NCI-H446 (cell line): ENCODE measurements at regions not wholly inside any gene's neighbourhood (a gene's known extent, or its start where the extent isn't known, plus 50 kb on each side); places are given as distances from the start of the nearest gene placed in this dataset.

ENCODE experiments used
- DNase-seq, 2 experiments: peaks; one replicate each; lab custom pipeline; 2025; lab: John Stamatoyannopoulos, UW

- no peak for DNase-seq
Observed at GRCh38 chr6:22621701-22622100, 52.3 kb downstream of the HDGFL1 start.

- DNase-seq, result peak; percentile 2 to 24
Observed at GRCh38 chr6:22622351-22622750, 53.0 kb downstream of the HDGFL1 start.

DNA sequence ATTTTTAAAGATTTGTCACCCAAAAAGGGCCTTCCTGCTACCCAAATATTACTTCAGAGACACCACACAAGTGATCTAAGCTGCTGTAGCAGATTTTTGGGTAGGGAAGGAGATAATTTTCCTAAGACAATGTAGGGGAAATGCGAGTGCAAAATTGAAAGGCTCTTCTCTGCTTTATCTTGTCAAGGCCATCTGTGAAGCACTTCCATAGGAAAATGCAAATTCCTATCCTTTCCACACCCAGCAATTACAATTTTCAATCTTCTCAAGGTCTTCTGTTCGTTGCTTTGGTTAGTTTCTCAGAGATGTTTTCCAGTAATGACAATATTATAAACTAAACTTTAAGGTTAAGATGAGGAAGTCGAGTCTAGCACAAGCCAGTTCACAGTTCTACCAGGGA, 53.4 kb downstream of the HDGFL1 start:
- no peak for DNase-seq

- no peak for DNase-seq
Observed at GRCh38 chr6:22627644-22628043, 58.3 kb downstream of the HDGFL1 start.

GRCh38 chr6:22631091-22631490, 61.7 kb downstream of the HDGFL1 start:
- DNase-seq, result no peak

- no peak for DNase-seq
Observed at GRCh38 chr6:22632581-22633145, 63.3 kb downstream of the HDGFL1 start.

DNA sequence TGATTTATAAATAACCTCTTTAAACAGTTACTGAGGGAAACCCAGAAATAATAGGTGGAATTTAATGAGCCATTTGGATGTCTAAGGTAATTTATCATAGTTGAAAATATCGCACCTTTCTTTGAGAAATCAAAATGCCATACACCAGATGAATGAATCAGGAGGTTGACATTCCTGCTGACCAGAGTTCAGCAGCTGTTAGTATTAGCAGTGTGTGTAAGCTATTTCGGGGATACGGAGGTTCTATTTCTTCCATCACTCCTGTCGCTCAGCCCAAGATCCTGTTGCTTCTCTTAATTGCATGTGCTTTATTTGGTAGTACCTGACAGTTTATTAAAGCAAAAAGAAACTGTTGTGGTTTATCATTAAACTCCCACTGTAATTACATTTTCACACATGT, 67.1 kb downstream of the HDGFL1 start:
- no peak for DNase-seq

DNA sequence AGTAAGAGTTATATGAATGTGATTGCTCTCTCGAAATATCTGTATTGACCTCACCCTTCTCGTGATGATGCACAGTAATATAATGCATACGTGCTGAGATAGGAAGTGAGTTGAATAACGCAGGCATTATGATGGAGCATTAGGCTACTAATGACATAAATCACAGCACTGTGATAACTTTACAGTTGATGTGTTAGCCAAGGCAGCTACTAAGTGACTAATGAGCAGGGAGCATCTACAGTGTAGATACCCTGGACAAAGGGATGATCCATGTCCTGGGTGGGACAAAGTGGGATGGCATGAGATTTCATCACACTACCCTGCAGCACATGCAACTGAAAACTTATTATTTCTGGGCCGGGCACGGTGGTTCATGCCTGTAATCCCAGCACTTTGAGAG, 68.4 kb downstream of the HDGFL1 start:
- DNase-seq, result no peak

GRCh38 chr6:22638320-22638719, 69.0 kb downstream of the HDGFL1 start:
- DNase-seq, result no peak

- DNase-seq, result no peak
Observed at GRCh38 chr6:22642254-22642653, 72.9 kb downstream of the HDGFL1 start.

- no peak for DNase-seq
Observed at GRCh38 chr6:22643780-22644179, 74.4 kb downstream of the HDGFL1 start.

DNA sequence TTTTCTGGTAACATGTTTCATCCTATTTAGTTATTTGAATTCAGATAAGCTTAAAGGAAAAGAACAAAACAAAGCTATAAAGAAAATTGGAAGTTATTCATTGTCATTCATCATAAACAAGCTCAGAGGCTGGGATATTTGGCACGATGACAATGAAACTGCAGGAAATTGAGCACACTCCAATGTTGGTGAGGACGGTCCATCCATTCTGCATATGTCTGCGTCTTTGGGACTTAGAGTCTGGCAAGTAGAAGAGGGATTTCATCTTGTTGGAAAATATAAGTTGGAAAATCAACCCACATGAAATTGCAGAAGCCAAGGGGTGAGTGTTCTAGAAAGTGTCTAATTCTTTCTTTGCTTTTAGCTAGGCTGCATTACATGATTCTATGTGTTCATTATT, 78.4 kb downstream of the HDGFL1 start:
- peak; percentile 50 to 83 for DNase-seq

DNA sequence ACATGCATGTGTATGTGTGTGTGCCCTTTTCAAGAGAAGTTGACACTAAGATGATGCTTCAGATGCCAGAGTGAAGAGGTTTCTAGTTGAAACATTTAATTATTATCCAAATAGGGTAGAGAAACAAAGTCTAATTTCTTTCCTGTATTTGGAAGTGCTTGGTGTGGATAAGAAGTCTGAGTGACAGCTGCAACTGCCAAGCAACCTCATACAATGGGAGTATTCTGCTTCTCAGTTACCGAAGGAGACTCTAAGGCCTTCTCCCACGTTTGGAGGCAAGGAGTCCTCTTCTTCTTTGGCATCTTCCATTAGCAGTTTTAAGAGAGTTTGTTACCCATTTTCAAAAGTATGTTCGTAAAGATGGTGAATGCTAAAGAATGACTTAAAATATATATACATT, 82.4 kb downstream of the HDGFL1 start:
- no peak for DNase-seq

GRCh38 chr6:22653980-22654610, 84.7 kb downstream of the HDGFL1 start:
- no peak for DNase-seq

GRCh38 chr6:22656706-22657351, 87.5 kb downstream of the HDGFL1 start:
- no peak for DNase-seq

DNA sequence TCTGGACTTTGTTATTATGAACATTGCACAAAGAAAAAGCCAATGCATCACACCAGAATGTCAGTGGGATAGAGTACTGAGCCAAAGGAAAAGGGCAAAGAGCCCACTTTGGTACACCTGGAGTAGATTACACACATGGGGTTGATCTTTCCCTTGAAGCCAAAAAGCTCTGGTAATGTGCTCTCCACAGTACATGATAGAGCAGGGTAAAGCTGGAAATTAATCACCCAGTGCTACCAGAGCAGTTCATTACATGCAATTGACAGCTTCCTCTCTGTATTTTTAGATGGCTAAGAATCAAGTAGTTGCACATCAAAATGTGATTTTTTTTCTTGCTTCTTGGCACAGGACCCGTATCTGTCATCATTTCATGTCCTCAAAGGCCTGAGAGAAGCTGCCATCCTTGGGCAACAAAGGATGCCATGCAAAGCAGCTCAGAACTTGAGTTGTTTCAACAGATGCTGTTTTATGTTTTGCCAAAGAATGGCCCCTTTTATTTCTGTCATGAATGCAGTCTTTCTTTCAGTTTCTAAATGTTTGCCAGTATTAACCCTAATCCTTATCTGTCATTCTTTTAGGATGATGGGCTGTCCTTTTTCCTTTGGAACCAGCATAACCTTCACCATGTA, 88.1 kb downstream of the HDGFL1 start:
- peak; percentile 88 to 93 for DNase-seq

DNA sequence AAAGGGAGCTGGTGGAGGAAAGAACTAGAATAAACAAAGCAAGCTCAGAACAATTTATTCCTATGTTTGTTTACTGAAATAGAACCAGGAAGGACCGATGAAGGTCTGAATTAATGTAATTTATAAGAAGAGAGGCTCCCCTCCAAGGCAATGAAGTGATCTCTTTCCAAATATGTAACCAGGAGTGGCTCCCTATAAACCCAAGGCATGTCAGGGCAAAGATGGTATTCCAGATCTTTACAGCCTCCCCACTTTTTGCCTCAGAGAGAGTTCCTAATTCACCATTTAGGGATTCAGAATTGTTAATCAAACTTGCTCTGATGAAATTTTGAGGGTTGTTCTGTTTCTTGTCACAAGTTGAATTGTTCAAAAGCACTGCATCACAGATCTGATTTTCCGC, 88.8 kb downstream of the HDGFL1 start:
- no peak for DNase-seq

DNA sequence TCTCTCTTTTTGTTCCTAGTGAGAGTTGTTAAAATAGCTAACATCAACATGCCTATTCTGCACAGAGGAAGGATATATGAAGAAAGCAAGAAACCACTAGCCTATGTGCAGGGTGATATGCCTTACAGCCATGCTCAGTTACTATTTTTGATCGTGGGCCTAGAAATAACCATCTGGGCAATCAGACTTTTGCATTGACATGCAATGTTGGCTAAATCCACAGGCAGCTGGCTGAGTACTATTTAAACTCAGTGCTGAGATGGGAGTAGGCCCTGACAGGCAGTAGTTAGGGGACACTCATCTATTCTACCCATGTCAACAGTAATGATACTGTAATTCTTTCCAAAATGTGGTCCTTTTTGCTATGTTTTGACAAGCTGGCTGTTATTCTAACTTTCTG, 89.6 kb downstream of the HDGFL1 start:
- peak in 1 of 2 experiments; percentile 63 for DNase-seq

- no peak for DNase-seq
Observed at GRCh38 chr6:22664968-22665367, 95.6 kb downstream of the HDGFL1 start.

DNA sequence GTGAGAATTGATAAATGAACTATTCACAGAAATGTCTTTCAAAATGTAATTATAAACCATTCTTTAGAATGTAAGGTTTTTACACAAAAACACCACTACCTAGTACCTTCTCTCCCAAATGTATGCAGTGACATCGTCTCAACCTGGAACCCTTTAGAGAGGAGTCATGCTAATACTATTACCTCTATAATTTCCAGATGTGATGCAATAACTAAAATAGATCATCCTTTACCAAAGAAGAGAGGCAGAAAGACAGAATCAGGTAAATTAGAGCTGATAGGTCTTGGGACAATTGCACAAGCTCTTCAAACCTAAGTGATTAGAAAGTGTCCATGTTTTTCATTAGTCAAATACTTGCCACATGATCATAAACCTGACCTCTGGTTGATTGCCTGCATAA, 96.7 kb downstream of the HDGFL1 start:
- DNase-seq, result no peak

DNA sequence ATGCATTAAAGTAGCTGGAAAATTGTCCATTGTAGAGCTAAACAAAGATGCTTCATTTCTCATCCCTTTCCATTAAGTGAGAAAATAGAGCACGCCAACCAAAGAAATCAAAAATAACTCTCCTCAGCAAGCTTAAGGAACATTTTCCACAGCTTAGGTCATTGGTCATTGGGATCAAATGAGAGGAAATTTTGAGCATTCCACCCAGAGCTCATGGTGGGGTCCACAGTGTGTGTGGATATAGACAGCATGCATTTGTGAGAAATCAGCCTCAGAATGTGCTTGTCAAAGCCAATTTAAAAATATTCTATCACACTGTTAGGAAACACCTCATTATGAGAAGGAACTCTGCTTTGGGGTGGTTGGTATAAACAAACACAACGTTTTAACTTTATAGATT, 97.2 kb downstream of the HDGFL1 start:
- DNase-seq, result no peak

DNA sequence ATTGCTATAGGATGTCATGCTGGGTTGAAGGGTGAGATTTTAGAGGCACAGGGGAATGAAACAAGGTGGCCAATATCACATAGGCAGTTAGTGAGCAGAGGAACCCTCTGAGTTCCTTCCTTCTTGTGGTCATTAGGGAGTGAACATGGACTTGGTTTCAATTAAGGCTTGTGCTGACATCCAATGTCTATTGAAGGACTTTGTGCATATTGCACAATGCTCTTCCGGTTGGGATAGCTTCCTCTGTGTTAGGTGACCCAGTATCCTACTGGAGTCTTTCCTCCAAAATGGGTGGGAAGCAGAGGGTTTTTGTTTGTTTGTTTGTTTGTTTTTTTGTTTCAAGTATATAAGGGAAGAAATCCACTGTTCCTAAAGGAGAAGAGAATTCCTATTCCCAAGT, 98.5 kb downstream of the HDGFL1 start:
- DNase-seq, result no peak

DNA sequence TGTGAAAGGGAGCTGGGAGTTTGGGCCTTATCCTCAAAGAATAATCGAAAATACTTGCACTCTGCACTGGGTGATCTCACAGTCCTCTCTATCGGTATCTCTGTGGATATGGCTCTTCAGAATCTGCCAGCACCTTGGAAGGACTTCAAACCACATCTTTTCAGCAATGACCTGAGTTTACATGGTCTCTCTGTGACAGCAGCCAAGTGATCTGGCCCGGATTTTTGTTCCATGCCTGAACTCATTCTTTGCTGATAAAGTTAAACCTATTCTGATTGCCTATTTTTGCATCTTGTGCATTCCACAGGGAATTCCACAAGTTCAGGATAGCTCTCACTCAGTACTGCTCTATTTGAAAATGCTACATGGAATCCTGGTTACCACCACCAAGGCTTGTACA, 98.9 kb downstream of the HDGFL1 start:
- no peak for DNase-seq
